ENCODE measurements at regions not wholly inside any gene's neighbourhood (a gene's known extent, or its start where the extent isn't known, plus 50 kb on each side); places are given as distances from the start of the nearest gene placed in this dataset.

DNA sequence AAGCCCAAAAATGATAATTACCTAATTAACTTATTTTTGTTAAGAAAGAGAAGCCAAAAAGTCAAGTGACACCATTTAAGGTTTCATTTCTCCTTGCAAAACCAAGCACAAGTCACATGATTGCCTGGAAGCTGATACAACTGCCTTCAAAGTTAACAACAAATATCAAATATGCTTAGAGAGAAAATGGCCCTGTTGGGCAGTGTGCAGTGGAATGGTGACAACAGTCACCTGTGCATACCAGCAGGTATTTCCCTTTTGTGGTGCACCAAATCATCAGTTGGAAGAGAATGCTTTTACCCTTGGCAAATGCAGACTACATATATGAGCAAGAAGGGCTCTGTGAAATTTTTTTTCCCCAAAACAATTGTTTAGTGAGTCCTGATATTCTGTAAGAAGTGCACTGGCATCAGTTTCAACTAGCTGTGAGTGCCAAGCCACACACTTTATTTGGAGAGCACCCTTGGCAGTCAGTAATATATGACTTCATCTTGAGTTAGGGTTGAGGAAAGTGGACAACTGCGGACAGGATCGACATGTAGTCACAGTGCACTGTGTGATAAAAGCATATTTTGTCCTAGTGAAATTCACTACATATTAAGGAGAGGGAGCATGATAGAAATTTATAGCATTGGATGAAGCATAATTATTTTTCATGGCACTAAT, 74.9 kb upstream of the DOCK10 start:
- TF ChIP-seq, protein P1, sequence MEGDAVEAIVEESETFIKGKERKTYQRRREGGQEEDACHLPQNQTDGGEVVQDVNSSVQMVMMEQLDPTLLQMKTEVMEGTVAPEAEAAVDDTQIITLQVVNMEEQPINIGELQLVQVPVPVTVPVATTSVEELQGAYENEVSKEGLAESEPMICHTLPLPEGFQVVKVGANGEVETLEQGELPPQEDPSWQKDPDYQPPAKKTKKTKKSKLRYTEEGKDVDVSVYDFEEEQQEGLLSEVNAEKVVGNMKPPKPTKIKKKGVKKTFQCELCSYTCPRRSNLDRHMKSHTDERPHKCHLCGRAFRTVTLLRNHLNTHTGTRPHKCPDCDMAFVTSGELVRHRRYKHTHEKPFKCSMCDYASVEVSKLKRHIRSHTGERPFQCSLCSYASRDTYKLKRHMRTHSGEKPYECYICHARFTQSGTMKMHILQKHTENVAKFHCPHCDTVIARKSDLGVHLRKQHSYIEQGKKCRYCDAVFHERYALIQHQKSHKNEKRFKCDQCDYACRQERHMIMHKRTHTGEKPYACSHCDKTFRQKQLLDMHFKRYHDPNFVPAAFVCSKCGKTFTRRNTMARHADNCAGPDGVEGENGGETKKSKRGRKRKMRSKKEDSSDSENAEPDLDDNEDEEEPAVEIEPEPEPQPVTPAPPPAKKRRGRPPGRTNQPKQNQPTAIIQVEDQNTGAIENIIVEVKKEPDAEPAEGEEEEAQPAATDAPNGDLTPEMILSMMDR (conservative IDR thresholded peaks at IDR 0.05; ENCODE audit: low read length): no peak
- no peak for TF ChIP-seq EZH2phosphoT487 (IDR thresholded peaks at IDR 0.05; ENCODE audit: borderline replicate concordance, low read depth, low read length)

All from OCI-LY7 (cell line).